GM19023 (cell line): ENCODE measurements at regions not wholly inside any gene's neighbourhood (a gene's known extent, or its start where the extent isn't known, plus 50 kb on each side); places are given as distances from the start of the nearest gene placed in this dataset.
"Not testable (repeated sequence)": the region's sequence is repeated elsewhere in the genome, so short reads cannot be mapped to it uniquely, and the experiment has no call there.

Experiments
- ATAC-seq: cut with Tn5 transposase; IDR thresholded peaks from one replicate; pipeline ENCODE4 v1.9.1; 2021; ENCODE audit warnings: mild to moderate bottlenecking, moderate library complexity; ENCODE audit not compliant: unreplicated experiment

DNA sequence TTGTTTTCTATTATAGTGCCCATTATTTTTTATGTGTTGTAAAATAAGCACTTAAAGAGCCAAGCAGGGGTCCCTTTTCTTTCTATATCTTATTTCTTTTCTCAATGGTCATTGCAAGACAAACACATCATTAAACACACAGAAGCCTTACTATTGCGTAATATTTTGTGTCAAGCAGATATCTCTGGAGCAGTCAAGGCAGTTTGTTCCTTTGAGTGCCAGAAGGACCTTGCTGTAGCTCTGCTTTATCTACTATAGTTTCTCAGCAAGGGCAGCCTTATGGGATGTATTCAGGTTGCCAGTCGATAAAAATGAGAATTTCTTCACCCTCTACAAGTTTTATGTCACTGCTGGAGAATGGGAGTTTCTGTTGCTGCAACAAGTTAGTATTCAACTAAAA, 319.3 kb downstream of the TDRD3 start:
- no peak for ATAC-seq

DNA sequence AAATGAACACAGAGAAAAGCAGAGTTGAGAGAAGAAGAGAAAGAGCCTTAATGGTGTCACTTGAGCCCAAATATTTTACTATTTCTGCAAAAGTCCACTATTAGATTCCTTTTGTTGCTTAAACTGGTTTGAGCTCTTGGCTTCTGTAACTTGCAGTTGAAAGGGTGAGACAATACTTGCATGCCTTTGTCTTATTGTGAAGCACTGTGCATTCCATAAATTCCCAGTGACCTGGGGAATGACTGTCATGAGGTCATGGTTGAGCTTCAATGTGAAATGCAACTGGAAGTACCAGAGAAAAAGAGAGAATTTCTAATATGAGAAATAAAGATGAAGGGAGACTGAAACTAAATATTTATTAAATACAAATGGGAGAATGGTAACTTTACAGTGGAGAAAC, 310.9 kb downstream of the TDRD3 start:
- ATAC-seq = no peak

DNA sequence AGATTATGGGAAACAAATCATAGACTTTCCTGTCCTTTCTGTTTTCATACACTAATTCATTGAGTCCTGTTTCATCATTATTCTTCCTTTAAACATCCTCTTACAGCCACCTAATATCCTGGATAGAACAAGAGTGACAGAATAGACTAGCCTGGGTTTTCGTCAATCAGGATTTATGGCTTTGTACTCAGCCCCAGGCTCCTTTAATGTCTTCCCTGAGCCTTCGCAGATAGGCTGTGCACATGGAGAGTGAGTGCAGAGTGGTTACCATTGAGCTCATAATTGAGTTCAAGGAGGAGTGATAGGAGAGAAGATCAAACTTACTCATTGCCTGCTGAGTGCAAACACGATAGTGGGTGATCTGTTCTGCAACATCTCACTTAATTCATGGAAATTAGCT, 304.9 kb downstream of the TDRD3 start:
- no peak for ATAC-seq

DNA sequence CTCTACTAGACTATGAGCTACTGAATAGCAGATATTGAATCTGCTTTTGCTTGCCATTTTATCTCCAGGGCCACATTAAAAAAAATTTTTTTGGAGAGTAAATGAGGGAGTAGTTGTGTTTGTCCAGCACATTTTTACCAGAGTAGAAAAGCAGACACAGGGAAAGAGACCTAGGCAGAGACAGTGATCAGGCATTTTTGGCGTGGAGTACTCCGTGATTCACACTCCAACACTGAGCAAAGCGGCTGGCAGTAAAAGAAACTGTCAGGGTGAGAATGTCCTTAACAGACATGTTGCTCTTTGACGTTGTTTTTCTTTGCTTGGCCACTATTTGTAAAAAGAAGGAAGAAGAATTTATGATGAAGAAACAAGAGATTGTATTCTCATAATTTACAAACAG, 304.0 kb downstream of the TDRD3 start:
- no peak for ATAC-seq

DNA sequence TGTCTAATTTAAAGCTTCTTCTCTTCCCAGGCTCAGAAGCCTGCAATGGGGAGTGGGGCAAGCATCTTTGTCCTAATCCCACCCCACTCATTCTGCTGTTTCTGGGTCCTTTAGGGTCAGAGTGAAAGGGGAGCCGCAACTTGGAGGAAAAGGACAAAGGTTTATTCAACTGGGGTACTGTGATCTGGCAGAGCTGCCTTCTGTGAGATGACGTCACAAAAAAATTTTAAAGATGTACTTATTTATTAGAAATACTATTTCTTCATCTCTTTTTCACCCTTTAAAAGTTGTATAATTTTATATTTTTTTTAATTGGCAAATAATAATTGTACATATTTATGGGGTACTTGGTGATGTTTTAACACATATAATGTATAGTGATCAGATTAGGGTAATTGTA, 302.6 kb downstream of the TDRD3 start:
- no peak for ATAC-seq

DNA sequence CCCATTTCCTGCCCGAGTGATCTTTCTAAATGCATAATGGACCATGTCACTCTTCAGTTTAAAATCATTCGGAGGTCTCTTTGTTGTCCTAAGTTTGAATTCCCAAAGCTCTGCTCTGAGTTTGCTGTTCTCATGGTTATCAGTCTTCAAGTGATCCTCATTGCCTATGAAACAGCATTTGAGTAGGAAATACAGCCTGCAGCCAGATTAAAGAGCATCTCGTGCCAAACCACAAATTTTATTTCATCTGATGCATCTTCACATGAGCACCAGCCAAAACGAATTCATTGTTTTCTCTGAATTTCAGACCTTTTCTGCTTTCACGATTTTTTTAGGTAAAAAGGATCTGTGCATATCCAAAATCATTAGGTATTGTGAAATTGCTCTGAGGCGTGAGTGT, 299.6 kb downstream of the TDRD3 start:
- no peak for ATAC-seq

GRCh38 chr13:60691268-60691667, 294.2 kb downstream of the TDRD3 start:
- ATAC-seq = no peak

GRCh38 chr13:60690604-60691003, 293.6 kb downstream of the TDRD3 start:
- no peak for ATAC-seq

GRCh38 chr13:60689571-60689970, 292.6 kb downstream of the TDRD3 start:
- no peak for ATAC-seq

DNA sequence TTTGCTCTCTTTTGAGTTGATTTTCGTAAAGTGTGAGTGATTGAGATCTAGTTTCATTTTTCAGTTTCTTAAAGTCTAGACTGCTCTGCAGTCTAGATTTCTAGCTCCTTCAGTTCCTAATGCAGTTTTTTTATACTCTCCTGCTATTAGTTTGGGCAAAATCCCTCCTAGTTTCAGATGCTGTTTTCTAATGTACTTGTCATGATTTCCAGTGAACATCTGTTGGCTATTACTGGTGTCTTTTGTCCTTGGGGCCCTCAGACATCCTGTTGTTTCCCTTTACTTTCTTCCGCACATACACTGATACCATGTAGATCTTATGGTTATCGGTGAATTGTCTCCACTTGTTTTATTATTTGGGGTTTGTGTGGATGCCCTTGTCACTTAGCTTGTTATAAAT, 292.1 kb downstream of the TDRD3 start:
- ATAC-seq = no peak

DNA sequence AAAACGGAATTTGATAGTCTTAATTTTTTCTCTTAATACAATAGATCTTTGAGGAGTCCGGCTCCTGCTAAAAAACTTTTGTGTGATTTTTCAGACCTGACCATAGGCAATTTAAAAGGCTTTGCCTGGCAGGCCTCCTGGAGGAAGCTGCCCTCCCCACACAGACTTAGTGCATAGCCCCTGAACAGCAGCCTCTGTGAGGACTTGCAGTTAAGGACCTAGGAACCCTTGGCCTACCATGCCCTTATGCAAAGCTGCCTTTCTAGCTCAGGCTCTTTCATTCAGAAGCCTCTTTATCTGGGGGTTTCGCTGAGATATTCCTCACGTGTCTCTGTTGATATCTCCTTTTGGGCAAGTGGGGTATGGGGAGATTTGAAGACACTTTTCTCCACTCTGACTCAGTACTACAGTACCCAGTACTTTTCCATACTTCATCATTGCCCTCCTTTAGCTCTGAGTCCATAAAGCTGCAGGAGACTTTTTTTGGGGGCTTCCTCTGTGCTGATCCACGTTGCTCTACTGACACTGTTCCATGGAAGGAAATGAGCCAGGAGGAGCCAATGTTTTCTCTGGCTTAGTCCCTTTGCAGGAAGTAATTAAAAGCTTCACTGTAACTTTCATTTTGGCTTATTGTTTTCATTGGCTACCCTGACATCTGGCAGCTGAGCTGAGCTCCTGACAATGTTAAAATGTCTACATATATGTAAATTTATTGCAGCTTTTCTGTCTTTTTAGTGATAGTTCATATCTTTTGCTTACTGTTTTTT, 283.1 kb downstream of the TDRD3 start:
- no peak for ATAC-seq

DNA sequence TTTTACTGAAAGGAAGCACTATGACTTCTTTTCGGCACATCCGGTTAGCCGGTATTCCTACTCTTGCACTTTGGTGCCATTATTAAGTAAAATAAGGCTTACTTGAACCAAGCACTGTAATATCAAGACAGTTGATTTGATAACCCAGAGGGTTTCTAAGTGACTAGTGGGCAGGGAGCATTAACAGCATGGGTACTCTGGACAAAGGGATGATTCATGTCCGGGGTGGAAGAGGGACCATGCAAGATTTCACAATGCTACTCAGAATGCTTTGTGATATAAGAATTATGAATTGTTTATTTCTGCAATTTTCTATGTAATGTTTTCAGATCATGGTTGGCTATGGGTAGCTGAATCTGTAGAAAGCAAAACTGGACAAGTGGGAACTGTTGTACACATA, 282.1 kb downstream of the TDRD3 start:
- no peak for ATAC-seq

GRCh38 chr13:60671386-60671785, 274.4 kb downstream of the TDRD3 start:
- no peak for ATAC-seq

- no peak for ATAC-seq
Observed at GRCh38 chr13:60663788-60664187, 266.8 kb downstream of the TDRD3 start.

GRCh38 chr13:60662595-60662994, 265.6 kb downstream of the TDRD3 start:
- ATAC-seq = no peak

DNA sequence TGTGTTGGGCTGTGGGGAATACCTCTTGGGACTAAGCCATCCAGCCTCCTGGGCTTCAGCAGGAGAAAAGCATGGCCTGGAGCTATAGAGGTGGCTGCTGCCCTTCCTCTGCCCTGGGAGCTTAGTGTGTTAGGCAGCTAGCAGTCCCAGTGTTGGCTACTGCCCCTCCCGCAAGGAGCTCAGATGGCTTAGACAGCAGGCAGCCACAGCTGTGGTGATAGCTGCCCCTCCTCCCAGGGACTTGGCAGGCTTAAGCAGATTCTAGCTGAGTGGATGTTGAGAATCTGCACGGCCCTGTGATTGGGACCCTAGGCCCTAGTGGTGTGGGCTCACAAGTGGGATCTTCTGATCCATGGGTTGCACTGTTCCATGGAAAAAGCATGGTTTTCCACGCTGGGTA, 264.5 kb downstream of the TDRD3 start:
- ATAC-seq = no peak

DNA sequence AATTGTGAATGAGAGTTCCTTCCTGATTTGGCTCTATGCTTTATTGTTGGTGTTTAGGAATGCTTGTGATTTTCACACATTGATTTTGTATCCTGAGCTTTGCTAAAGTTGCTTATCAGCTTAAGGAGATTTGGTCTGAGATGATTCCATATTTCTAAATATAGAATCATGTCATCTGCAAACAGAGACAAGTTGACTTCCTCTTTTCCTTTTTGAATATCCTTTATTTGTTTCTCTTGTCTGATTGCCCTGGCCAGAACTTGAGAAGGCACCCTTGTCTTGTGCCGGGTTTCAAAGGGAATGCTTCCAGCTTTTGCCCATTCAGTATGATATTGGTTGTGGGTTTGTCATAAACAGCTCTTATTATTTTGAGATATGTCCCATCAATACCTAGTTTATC, 260.6 kb downstream of the TDRD3 start:
- not testable (repeated sequence) for ATAC-seq

DNA sequence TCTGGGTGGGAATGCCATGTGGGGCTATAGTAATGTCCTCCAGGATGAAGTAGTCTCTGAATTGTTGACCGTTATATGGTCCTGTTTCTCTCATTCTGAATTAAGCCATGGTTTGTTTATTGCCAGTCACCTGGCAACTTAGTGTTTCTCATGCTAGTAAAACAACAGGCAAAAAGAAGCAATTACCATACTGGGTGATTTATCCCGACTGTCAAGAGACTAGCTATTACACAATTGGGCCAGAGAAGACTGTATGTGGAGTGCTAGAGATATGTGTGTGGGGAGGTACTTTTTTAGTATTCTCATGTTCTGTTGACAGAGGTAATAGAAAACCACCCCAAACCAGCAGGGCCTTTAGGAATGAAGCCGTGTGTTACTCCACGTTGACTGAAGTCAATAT, 258.2 kb downstream of the TDRD3 start:
- ATAC-seq = no peak

DNA sequence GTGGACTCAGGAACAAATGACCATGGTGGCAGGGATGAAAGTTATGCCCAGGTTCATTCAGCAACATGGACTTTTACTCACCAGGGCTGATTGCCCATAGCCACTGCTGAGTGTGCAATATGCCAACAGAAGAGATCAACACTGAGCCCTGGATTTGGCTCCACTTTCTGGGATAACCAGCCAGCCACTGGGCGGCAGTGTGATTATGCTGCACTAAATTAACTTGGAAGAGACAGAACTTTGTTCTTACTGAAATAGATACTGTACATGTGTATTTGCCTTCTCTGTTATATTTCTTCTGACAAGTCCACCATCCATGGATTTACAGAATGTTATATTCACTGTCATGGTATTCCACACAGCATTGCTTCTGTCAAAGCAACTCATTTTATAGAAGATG, 257.4 kb downstream of the TDRD3 start:
- ATAC-seq = no peak

GRCh38 chr13:60647547-60647946, 250.5 kb downstream of the TDRD3 start:
- ATAC-seq = no peak

GRCh38 chr13:60646620-60647019, 249.6 kb downstream of the TDRD3 start:
- no peak for ATAC-seq

GRCh38 chr13:60645676-60646075, 248.7 kb downstream of the TDRD3 start:
- ATAC-seq = no peak

DNA sequence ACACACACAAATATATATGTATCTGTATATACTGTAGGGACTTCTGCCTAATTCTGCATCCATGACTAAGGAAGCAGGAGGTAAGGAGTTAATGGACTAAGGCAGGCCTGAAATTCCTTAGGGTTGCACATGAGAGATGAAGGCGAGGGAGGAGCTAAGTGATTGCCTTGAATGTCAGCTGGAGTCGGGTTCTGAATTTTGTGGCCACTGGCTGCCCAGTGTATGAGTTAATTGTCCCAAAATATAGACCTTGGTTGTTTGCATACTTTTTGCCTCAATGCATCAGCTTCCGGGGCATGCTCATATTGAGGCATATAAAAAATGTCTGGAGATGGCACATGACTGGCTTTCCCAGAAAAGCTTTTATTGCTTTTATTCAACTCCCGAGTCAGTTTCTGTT, 245.5 kb downstream of the TDRD3 start:
- no peak for ATAC-seq
